Endothelial cell of umbilical vein (primary cell): ENCODE measurements at regions not wholly inside any gene's neighbourhood (a gene's known extent, or its start where the extent isn't known, plus 50 kb on each side); places are given as distances from the start of the nearest gene placed in this dataset.

Experiments used
- CTCF ChIP-seq, 2 donors: IDR thresholded peaks; 1 replicate in 1 of 2; 2 replicates in 1 of 2; pipeline ENCODE4 v1.5.1; 2011; ENCODE audit warnings: low read length in 2 of 2, mild to moderate bottlenecking in 2 of 2, moderate library complexity in 2 of 2, control low read depth in 1 of 2, inconsistent platforms in 1 of 2, low read depth in 1 of 2; ENCODE audit not compliant: insufficient read depth in 1 of 2; ENCODE audit errors: extremely low read depth in 1 of 2
- EZH2 ChIP-seq: IDR thresholded peaks from 2 replicates; pipeline ENCODE4 v1.6.1; 2012; ENCODE audit warnings: borderline replicate concordance, low read depth, mild to moderate bottlenecking, moderate library complexity, low read length, inconsistent platforms; ENCODE audit not compliant: severe bottlenecking
- FOS ChIP-seq: IDR thresholded peaks from 2 replicates; pipeline ENCODE4 v1.6.1; 2011; ENCODE audit warnings: mild to moderate bottlenecking, low read length, moderate library complexity, borderline replicate concordance; ENCODE audit not compliant: insufficient read depth
- GATA2 ChIP-seq: IDR thresholded peaks from 2 replicates; pipeline ENCODE4 v1.7.0; 2011; ENCODE audit warnings: low read depth, mild to moderate bottlenecking, moderate library complexity, mixed read lengths, low read length; ENCODE audit not compliant: insufficient read length, insufficient read depth
- JUN ChIP-seq: IDR thresholded peaks from 2 replicates; pipeline ENCODE4 v1.6.1; 2011; ENCODE audit warnings: borderline replicate concordance, low read depth; ENCODE audit not compliant: insufficient read length, insufficient read depth
- MAX ChIP-seq: IDR thresholded peaks from 2 replicates; pipeline ENCODE4 v1.6.1; 2011; ENCODE audit not compliant: insufficient read depth, insufficient read length
- MYC ChIP-seq: IDR thresholded peaks from one replicate; pipeline ENCODE4 v1.6.1; 2011; ENCODE audit warnings: mild to moderate bottlenecking, low read depth, low read length
- POLR2A ChIP-seq: IDR thresholded peaks from 2 replicates; pipeline ENCODE4 v1.6.1; 2012; ENCODE audit warnings: low read depth, mild to moderate bottlenecking, control low read depth, low read length
- POLR2AphosphoS5 ChIP-seq: IDR thresholded peaks from 2 replicates; pipeline ENCODE4 v1.6.1; 2012; ENCODE audit warnings: low read depth, mild to moderate bottlenecking, control low read depth, low read length, moderate library complexity; ENCODE audit not compliant: insufficient read depth

- TF ChIP-seq CTCF (IDR thresholded peaks at IDR 0.05; ENCODE audit: extremely low read depth in 1 of 2, insufficient read depth in 1 of 2, low read depth in 1 of 2, low read length in 2 of 2) (no peak), POLR2A (no peak), JUN (no peak), POLR2AphosphoS5 (no peak), EZH2 (no peak), GATA2 (no peak), MYC (no peak), MAX (no peak), FOS (peak; percentile 8)
Observed at GRCh38 chr3:79960594-79960993, 192.8 kb upstream of the ROBO1 start.
